Middle frontal gyrus (tissue), 1 donor: ENCODE measurements at regions not wholly inside any gene's neighbourhood (a gene's known extent, or its start where the extent isn't known, plus 50 kb on each side); places are given as distances from the start of the nearest gene placed in this dataset.

Experiments used
- DNase-seq: peaks from one replicate; pipeline ENCODE4 v3.0.0-alpha.2; 2015; ENCODE audit warnings: low spot score; ENCODE audit errors: extremely low spot score

DNA sequence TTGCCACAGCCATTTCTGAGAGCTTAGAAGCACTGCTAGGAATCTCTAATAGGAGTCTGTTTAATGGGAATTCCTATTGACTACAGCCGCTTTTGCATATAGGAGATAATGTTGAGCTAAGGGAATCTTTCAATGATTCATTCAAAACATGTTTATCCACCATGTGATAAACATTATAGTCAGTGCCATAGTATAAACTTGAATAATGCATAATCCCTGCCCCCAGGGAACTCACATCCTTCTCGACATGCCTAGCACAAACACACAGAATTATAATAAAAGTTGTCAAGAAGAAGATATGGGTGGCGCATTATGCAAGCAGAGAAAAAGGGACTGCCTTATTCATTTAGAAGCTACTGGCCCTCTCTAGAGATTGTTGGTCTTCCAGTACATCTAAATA, 248.0 kb downstream of the DAD1 start:
- DNase-seq: no peak

DNA sequence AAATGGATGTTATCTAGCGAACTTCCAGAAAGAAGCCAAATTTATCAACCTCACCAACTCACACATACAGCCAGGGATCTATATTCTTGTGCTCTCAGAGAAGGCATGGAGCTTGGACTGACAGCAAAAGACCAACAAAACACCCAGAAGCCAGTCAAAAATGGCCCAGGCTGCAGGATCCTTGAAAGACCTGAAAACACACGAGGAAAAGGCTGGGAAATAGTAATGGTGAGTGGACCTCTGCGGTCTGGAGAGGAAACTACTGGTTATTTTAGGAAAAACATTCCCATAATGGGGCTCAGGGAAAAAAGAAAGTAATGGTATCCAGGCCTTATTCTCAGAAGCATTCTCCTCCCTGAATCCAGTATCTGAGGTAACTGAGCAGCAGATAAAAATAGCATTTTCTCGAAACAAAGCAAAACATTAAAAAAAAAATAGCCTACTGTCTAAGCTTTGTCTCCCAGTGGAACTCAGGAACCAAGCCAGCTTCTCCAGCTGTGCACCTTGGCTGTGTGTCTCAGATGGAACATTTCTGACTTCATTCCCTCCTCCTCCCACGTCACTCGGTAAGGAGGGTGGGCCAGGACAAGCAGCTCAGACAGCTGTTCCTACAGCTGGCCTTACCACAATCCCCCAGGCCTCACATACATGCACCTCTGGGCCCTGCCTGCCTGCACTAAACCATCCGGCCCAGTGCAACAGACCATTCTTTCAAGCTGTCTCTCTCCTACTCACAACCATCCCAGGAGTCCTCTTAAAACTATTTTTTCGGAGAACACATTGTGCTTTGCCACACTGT, 249.9 kb downstream of the DAD1 start:
- DNase-seq: peak; percentile 18

DNA sequence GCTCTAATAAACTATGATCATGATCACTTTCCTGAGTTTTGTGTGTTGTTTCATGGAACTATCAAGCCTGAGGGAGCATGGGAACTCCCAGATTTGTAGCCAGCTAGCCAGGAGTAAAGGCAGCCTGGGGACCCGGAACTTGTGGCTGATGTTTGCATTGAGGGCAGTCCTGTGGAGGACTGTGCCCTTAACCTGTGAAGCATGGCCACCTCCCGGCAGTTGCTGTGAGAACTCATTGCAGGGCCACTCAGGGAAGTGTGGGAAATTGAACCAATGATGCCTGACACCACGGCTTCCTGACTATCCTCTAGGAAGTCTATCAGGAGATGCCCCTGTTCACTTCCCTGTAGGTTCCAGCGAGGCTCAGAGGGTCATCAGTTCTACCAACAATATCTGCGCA, 250.6 kb downstream of the DAD1 start:
- DNase-seq: no peak

DNA sequence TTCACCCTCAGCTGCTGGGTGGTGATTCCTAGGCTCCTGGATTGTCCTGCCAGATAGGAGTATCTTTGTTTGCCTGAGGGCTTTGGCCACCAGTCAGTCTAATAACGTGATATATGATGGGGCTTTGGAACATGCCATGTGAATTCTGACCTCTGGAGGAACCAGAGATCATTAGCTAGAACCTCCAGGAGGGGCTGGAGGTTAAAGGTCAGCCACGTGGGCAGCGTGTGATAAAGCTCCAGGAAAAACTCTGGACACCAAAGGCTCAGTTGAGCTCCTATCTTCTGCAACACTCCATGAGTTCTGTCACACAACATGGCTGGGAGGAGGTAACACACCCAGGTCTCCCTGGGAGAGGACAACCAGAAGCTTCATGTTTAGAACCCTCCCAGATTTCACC, 251.1 kb downstream of the DAD1 start:
- no peak for DNase-seq

DNA sequence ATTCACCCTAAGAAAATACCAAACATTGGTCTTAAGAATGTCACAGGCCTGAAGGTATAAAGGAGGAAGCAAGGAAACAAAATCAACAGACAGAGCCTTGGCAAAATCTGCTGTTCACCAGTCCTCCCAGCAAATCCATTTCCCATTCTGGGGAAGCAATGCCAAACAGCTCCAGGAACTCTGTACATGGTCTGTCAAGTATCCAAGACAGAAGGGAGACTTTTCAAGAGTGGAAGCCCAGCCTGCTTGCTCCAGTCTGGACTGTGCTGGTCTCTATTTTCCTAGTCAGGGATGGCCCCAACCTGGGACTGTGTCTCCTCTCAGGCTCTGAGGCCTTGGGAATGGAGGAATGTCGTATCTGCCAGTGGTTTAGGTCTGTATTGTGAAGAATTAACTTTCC, 251.5 kb downstream of the DAD1 start:
- no peak for DNase-seq

DNA sequence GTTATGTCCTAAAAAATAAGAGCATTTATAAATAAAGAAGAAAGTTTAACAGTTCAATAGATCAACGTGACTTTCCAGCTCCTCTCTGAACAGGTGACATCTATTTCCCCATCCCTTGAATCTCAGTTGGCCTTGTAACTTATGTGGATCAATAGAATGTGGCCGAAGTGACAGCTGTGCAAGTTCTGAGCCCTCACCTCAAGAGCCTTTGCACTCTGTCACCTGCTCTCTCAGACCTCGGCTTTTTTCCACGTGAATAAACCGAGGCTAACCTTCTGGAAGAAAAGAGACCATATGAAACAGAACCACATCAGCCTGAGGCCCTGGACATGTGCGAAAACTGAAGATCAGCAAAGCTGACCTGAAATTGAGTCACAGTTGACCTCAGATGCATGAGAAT, 253.0 kb downstream of the DAD1 start:
- no peak for DNase-seq

DNA sequence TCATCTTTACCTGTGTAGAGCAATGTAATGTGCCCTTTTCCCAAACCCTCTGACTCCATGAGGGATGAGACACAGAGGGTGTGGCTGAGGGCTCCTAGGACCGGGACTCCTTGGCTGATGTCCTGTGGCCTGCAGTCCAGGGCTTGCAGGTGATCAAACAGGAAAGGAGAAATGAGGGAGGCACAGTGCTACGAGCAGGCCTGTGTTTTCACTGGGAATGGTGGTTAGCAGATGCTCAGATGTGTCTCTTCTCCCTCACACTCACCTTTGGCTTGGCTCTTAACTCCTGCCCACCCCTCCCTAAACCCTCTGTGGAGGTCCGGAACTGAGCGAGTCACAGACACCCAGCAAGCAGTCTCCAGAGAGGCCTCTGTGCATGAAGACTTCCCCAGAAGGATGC, 254.4 kb downstream of the DAD1 start:
- no peak for DNase-seq

DNA sequence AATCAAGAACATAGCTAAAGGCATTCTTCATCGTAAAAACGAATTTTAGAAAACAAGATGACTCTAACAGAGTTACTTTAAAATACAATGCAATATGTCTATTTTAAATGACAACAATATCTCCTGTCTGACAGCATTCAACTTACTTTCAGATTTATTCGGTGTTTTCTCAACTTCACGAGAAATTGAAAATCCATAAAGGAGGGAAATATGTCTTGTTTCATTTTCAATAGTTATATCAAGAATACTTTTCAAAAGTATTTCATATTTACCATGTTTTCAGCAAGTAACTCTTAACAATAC, 254.8 kb downstream of the DAD1 start:
- DNase-seq: no peak

DNA sequence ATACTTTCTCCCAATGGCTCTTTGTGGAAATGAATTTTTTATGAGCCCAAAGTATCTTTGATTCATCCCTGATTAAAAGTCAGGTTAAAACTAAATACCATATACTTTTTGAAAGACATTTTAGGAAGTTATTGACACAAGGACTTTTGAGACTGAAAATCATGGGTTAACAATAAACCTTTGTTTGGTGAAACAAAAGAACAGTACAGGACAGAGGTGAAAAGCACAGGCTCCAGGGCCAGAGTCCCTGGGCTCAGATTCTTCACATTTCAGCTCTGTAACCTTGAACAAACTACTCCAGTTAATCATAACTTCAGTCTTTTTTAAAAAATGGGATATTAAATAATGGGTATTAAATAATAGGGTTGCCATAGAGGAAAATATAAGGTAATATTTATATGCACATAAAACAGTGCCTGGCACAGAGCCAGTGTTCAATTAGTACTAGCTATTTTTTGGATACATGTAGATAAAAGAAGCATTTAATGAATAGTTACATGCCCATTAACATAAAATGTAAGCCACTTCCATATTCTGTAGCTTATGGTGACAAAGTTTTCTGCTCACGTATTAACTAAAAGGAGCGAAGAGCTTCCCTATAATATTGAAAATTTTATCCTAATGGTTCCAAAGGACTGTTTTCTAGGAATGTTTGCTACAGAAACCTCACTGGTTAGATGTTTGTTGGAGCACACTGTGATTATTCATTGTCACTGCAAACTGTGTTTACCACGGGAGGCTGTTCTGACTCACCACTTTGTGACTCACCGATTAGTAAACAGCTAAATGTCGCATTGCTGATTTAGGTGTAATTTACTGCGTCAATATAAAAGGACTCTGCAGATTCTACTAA, 255.4 kb downstream of the DAD1 start:
- no peak for DNase-seq

DNA sequence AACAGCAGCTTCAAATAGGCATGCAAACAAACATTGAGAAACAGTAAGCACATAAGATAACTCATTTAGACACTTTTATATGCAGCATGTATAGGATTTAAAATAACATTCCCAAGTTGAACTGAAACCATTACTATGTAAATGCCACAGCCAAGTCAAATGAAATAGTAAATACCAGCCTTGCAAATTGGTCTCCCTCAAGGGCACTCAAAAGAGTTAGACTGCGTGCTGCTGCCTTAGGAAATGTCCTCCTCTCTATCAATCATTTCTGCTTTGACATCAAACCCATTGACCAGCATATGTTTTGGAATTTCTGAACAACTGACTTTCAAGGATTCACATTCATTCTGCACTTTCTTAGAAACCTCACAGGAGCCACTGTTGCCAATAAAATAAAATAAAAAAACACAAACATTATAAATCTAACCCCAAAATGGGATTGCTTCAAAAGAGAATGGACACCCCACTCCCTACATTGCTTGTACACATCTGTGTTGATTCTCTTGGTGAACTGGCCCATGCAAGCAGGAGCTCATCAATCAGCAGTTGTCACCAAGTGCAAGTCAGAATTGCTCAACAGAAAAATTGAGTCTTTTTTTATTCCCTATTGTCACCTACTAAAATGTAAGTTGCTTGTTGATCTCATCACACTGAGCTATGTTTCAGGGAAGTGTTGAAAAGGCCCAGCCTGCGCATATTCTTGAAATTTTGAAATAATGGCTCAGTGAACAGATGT, 256.2 kb downstream of the DAD1 start:
- no peak for DNase-seq

DNA sequence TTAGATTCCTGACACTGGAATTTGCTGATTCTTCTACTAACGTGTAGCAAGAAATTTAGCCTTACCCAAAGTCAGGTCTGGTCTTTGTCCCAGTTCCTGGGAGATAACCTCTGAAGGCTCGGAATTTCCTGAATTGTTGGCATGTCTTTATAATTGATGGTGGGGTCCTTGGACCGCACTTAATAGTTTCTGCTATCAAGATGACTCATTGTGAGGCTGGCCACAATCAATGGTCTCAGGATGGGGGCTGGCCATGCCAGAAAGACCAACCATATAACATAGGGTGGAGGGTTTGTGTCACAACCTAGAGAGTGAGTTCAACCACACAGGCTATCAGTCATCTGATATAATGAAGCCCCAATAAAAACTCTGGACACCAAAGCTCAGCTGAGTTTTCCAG, 259.7 kb downstream of the DAD1 start:
- no peak for DNase-seq

DNA sequence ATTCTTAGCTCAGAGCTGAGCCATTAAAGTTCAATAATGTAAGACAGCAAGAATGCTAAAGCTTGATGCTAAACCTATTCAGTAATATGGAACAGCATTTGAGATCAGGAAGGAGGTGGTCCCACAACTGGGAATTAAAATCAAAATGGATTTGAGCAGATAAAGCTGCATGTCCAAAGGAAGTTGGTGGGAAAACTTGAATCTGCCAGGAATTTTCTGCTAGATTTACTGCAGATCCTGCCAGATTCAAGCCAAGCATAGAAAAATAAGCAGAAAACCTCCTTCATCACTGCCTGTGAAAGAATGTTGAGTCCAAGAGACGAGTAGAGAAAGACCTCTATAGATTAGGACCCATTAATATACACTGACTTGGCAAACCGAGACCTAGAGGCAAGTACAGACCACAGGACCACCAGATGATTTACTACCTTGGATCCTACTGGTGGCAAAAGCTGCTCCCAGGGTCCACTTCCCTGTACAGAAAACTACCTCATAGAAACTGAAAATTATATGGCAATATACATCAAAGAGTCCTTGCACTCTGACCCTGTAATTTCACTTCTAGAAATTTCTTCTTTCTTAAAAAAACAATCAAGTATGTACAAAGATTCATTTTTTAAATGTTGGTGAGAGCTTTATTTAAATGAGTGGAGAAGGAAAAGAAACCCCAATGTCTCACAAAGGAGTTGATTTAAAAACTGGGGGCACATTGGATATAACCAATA, 263.2 kb downstream of the DAD1 start:
- no peak for DNase-seq

DNA sequence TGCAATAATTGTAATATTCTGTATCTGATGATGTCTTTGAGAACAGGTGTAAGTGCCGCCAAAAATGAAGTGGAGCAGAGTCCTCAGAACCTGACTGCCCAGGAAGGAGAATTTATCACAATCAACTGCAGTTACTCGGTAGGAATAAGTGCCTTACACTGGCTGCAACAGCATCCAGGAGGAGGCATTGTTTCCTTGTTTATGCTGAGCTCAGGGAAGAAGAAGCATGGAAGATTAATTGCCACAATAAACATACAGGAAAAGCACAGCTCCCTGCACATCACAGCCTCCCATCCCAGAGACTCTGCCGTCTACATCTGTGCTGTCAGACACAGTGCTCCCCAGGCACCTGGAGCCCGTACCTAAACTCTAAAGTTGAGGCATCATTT, 268.7 kb downstream of the DAD1 start:
- no peak for DNase-seq

DNA sequence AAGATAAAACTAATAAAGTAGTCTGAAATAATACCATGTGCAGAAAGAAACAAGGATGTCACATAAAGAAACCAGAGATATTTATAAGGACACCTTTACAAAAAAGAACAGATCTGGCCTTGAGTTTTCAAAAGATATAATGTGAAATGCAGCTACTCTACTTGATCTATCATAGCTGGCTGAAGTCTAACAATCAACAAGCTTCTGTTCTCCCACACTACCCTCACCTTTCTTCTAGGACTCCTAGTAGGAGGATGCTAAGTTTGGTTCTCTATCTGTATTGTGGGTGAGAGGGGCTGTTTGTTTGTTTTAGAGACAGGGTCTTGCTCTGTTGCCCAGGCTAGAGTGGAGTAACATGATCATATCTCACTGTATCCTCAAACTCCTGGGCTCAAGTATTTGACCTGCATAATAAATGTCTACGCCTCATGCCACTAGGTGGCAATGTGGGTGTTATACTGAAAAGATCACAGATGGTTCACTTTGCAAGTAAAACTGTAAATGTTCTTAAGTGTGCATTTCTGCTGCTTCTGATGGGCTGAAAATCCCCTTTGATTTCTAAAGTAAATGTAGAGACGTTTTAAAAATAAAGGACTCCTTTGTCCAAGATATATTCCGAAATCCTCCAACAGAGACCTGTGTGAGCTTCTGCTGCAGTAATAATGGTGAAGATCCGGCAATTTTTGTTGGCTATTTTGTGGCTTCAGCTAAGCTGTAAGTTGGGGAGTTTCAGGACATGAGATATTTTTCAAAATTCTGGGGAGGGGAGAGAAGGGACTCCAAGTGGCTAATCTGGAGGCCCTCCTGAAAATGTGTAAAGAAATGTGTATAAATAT, 269.3 kb downstream of the DAD1 start:
- peak; percentile 33 for DNase-seq

DNA sequence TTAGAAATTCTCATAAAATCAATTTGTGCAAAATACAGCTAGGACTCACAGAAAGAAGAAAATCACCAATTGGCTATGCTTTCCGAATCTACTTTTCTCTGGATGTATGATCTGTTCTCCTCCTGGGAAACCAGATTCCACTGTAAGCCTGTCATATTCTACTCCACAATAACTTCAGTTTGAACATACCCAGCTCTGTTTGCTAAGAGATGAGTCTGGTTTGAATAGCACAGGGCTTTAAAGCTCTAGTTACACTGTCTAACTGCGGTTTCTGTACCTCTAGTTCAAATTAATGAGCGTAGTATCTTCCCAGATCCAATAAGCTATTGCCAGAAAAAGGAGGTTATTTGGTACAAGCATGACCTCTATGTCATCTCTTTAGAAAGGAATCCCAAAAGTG, 270.1 kb downstream of the DAD1 start:
- DNase-seq: no peak

DNA sequence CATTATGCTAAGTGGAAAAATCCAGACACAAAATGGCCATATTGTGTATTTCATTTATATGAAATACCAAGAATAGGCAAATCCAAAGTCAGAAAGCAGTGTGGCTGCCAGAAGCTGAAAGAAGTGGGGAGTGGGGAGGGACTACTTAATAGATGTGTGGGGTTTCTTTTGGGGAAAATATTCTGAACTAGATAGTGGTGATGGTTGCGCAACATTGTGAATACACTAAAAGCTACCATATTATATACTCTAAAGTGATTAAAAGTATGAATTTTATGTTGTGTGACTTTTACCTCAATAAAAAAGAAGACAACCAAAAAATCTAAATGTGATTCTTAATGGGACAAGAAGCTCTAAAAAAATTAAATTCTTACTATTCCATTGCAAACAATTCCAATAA, 272.6 kb downstream of the DAD1 start:
- no peak for DNase-seq

DNA sequence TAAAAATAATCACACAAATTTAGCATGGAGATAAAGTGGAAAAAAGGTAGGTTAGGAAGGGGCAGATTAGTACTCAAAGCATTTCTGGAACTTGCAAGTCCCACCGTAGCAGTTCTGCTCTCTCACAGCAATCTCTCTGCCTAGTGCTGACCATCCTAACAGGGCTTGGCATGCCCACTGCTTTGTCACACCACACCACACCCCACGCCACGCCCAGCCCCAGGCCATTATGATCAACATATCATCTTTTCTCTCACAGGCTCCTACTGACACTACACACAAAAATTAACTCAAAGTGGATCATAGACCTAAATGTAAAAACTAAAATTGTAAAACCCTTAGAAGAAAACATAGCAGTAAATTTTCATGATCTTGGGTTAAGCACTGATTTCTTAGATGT, 273.7 kb downstream of the DAD1 start:
- DNase-seq: no peak

DNA sequence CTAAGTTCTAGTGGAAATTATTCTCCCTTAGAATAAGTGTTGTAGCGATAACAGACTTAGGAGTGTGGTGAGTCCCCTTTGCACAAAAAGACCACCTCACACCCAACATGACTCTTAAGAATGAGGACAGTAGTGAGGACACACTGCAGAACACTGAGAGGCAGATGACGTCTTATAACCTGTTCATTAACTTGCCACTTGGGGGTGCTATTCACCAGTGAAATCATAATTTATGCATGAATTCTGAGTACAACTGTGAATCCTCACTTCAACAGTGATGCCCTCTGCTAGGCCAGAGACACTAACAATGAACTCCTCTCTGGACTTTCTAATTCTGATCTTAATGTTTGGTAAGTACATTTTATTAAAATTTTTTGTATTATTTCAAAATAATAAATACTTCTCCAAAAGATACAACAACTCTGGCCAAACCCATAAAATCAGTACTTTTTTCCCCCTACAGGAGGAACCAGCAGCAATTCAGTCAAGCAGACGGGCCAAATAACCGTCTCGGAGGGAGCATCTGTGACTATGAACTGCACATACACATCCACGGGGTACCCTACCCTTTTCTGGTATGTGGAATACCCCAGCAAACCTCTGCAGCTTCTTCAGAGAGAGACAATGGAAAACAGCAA, 274.7 kb downstream of the DAD1 start:
- DNase-seq: peak; percentile 80

DNA sequence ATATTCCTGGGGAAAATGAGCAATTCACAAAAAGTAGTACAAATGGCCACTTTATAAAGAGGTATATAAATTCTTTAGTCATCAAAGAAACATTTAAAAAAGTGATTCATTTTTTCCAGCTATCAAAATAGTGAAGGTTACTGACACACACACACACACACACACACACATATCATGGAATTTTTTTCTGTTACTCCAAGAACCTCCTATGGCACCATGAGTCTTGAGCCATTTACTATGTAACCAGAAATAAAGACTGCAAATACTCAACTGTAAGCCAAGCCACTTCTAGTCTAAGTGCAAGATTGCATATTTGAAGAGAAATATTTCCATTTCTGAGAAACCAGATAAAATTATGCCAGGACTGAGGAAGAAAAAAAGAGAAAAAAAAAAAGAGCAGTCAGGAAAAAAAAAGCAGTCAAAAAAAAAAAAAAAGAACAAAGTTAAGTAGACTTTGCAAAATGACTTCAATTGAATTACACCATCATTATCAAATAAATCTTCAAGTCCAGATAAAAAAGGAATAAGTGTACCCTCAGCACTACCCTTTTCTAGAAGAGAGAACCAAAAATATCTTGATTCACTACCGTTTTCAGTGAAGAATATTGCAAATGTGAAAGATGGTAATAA, 275.7 kb downstream of the DAD1 start:
- DNase-seq: no peak

DNA sequence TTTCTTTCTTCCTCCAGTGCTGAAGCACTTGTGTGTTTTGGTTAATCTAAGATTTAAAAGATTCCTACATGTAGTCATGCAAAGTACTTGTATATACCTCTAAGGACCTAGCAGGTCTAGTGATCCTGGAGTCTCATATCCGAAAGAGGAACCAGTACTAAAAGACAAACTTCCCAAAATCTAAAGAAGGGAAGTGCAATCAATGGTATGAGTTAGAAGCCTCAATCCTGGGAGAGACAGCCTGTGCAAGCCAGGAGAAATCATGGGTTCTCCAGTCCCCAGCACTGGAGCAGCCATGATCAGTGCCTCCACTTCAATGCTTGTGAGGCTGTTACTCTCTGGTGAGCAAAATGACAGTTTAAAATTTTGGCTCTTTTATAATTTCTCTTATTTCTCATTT, 277.4 kb downstream of the DAD1 start:
- no peak for DNase-seq
